H1 (cell line): ENCODE measurements at regions not wholly inside any gene's neighbourhood (a gene's known extent, or its start where the extent isn't known, plus 50 kb on each side); places are given as distances from the start of the nearest gene placed in this dataset.
A peak's percentile ranks its signal among the peaks of the same experiment; 100 is the strongest.

Source experiments
- CTCF ChIA-PET: fragments of 300-600 bp; sonication (Branson Sonifier 250); formaldehyde crosslinking; loops from one replicate; lab custom pipeline; 2021; ENCODE audit not compliant: partially characterized antibody; lab: Charles Lee
- POLR2A ChIA-PET: fragments of 300-600 bp; sonication (Branson Sonifier 250); formaldehyde crosslinking; loops from one replicate; lab custom pipeline; 2021; ENCODE audit warnings: inconsistent platforms; ENCODE audit not compliant: partially characterized antibody; lab: Charles Lee
- DNase-seq, 2 experiments: peaks; one replicate each; pipeline versions ENCODE4 v3.0.0 to v3.0.0-alpha.2; 2010 to 2022; ENCODE audit warnings: low spot score in 2 of 2, low read depth in 1 of 2, mixed read lengths in 1 of 2
- FAIRE-seq: peaks from 2 replicates; lab custom pipeline; 2011; peaks lifted over from hg19 to GRCh38; lab: Jason Lieb, UNC
- H2AFZ ChIP-seq: 2 replicates; pipeline ENCODE4 v1.8.1; 2012; ENCODE audit warnings: low read length, inconsistent platforms
- H2AK5ac ChIP-seq: 2 replicates; pipeline ENCODE4 v1.6.1; 2013; ENCODE audit warnings: low read depth, low read length
- H2BK120ac ChIP-seq: replicated peaks from 2 replicates; pipeline ENCODE3; 2013; ENCODE audit warnings: low read depth, low read length, inconsistent platforms
- H2BK12ac ChIP-seq: 2 replicates; pipeline ENCODE4 v1.6.1; 2013; ENCODE audit warnings: low read depth, low read length
- H2BK15ac ChIP-seq: 2 replicates; pipeline ENCODE4 v1.6.1; 2013; ENCODE audit warnings: low read length
- H2BK20ac ChIP-seq: 2 replicates; pipeline ENCODE4 v1.6.1; 2013; ENCODE audit warnings: low read length
- H2BK5ac ChIP-seq: 2 replicates; pipeline ENCODE4 v1.6.1; 2013; ENCODE audit warnings: low read depth, low read length
- H3K14ac ChIP-seq: 2 replicates; pipeline ENCODE4 v1.6.1; 2013; ENCODE audit warnings: inconsistent platforms; ENCODE audit not compliant: insufficient read length
- H3K18ac ChIP-seq: 2 replicates; pipeline ENCODE4 v1.6.1; 2013; ENCODE audit warnings: low read length; ENCODE audit errors: extremely low read depth
- H3K23ac ChIP-seq: 2 replicates; pipeline ENCODE4 v1.6.1; 2013; ENCODE audit warnings: inconsistent platforms; ENCODE audit not compliant: insufficient read length
- H3K23me2 ChIP-seq: 2 replicates; pipeline ENCODE4 v1.6.1; 2013; ENCODE audit warnings: low read depth, low read length
- H3K27ac ChIP-seq: 2 replicates; pipeline ENCODE4 v1.6.1; 2011; ENCODE audit warnings: low read depth, low read length, inconsistent platforms
- H3K27me3 ChIP-seq, 4 experiments: replicated peaks in 1 of 4; 1 replicate in 1 of 4; 2 replicates in 3 of 4; pipeline versions ENCODE4 v1.6.1 to v1.8.1; 2011 to 2013; ENCODE audit warnings: low read length in 3 of 4, mild to moderate bottlenecking in 3 of 4, inconsistent platforms in 2 of 4, mixed read lengths in 2 of 4, moderate library complexity in 1 of 4; ENCODE audit not compliant: control insufficient read depth in 3 of 4, insufficient read depth in 3 of 4; ENCODE audit errors: extremely low read depth in 1 of 4
- H3K36me3 ChIP-seq, 4 experiments: 2 replicates each; pipeline versions ENCODE4 v1.6.1 to v1.8.1; 2011 to 2013; ENCODE audit warnings: mild to moderate bottlenecking in 4 of 4, low read length in 3 of 4, moderate library complexity in 2 of 4, control low read depth in 1 of 4, inconsistent platforms in 1 of 4; ENCODE audit not compliant: insufficient read depth in 4 of 4, control insufficient read depth in 2 of 4
- H3K4ac ChIP-seq: replicated peaks from 2 replicates; pipeline ENCODE3; 2013; ENCODE audit warnings: low read length, low read depth, mixed read lengths, inconsistent platforms; ENCODE audit not compliant: insufficient read length
- H3K4me1 ChIP-seq, 4 experiments: replicated peaks in 1 of 4; 1 replicate in 1 of 4; 2 replicates in 3 of 4; pipeline versions ENCODE4 v1.6.1 to v1.8.1; 2011 to 2013; ENCODE audit warnings: low read length in 3 of 4, inconsistent platforms in 2 of 4, mixed read lengths in 1 of 4; ENCODE audit not compliant: insufficient read depth in 4 of 4, control insufficient read depth in 3 of 4
- H3K4me2 ChIP-seq, 2 experiments: 2 replicates each; pipeline versions ENCODE4 v1.6.1 to v1.8.1; 2011 to 2013; ENCODE audit warnings: low read depth in 2 of 2, low read length in 2 of 2, control low read depth in 1 of 2, inconsistent platforms in 1 of 2, mild to moderate bottlenecking in 1 of 2; ENCODE audit not compliant: insufficient read depth in 1 of 2
- H3K4me3 ChIP-seq, 4 experiments: fragments of 200-600, 300-600 bp in 1 of 4; sonication (generic), shearing (Covaris generic), sonication (Bioruptor Twin) in 1 of 4; 2 replicates each; pipeline versions ENCODE4 v1.5.1 to v1.8.1; 2011 to 2016; ENCODE audit warnings: low read length in 4 of 4, low read depth in 3 of 4, control low read depth in 2 of 4, inconsistent platforms in 2 of 4, mild to moderate bottlenecking in 2 of 4, mixed read lengths in 1 of 4, moderate library complexity in 1 of 4; ENCODE audit not compliant: insufficient read depth in 2 of 4; ENCODE audit errors: extremely low read depth in 1 of 4
- H3K56ac ChIP-seq: replicated peaks from 2 replicates; pipeline ENCODE3; 2013; ENCODE audit warnings: low read depth, mild to moderate bottlenecking, mixed read lengths, low read length, inconsistent platforms; ENCODE audit not compliant: insufficient read length
- H3K79me1 ChIP-seq: 2 replicates; pipeline ENCODE4 v1.6.1; 2013; ENCODE audit warnings: low read depth, low read length, control low read depth
- H3K79me2 ChIP-seq, 2 experiments: 2 replicates each; pipeline versions ENCODE4 v1.6.1 to v1.8.1; 2012 to 2013; ENCODE audit warnings: low read length in 2 of 2, mild to moderate bottlenecking in 2 of 2, inconsistent platforms in 1 of 2; ENCODE audit not compliant: insufficient read depth in 2 of 2, control insufficient read depth in 1 of 2
- H3K9ac ChIP-seq, 4 experiments: replicated peaks in 1 of 4; 1 replicate in 1 of 4; 2 replicates in 3 of 4; pipeline versions ENCODE4 v1.6.1 to v1.8.1; 2011 to 2013; ENCODE audit warnings: low read depth in 3 of 4, low read length in 3 of 4, control low read depth in 2 of 4, mild to moderate bottlenecking in 2 of 4, moderate library complexity in 2 of 4, inconsistent platforms in 1 of 4; ENCODE audit errors: extremely low read depth in 1 of 4
- H3K9me3 ChIP-seq, 2 experiments: 2 replicates each; pipeline versions ENCODE4 v1.6.1 to v1.8.1; 2012 to 2013; ENCODE audit warnings: mild to moderate bottlenecking in 2 of 2, moderate library complexity in 2 of 2, control low read depth in 1 of 2, inconsistent platforms in 1 of 2, low read depth in 1 of 2, low read length in 1 of 2, mixed read lengths in 1 of 2; ENCODE audit not compliant: insufficient read depth in 2 of 2
- H4K20me1 ChIP-seq, 2 experiments: replicated peaks in 1 of 2; 2 replicates each; pipeline versions ENCODE3 to v1.8.1; 2011 to 2013; ENCODE audit warnings: inconsistent platforms in 2 of 2, low read length in 2 of 2, mild to moderate bottlenecking in 1 of 2; ENCODE audit not compliant: insufficient read depth in 2 of 2, control insufficient read depth in 1 of 2
- H4K5ac ChIP-seq: 2 replicates; pipeline ENCODE4 v1.6.1; 2013; ENCODE audit warnings: low read length, low read depth, mixed read lengths, inconsistent platforms; ENCODE audit not compliant: insufficient read length
- H4K8ac ChIP-seq: 2 replicates; pipeline ENCODE4 v1.8.0; 2013; ENCODE audit warnings: mild to moderate bottlenecking, moderate library complexity, low read length, inconsistent platforms; ENCODE audit not compliant: insufficient read depth; ENCODE audit errors: extremely low read depth
- H4K91ac ChIP-seq: replicated peaks from 2 replicates; pipeline ENCODE3; 2013; ENCODE audit warnings: low read length, mixed read lengths, inconsistent platforms; ENCODE audit not compliant: insufficient read length
- NRF1 ChIP-seq: IDR thresholded peaks from 2 replicates; pipeline ENCODE4 v1.6.1; 2011; ENCODE audit warnings: mild to moderate bottlenecking, low read depth, low read length, improper control_type of control experiment
- RAD21 ChIP-seq, 2 experiments: IDR thresholded peaks in 1 of 2; conservative IDR thresholded peaks in 1 of 2; 2 replicates each; pipeline ENCODE4 v1.6.1; 2011; ENCODE audit warnings: low read depth in 2 of 2, low read length in 2 of 2, improper control_type of control experiment in 1 of 2, inconsistent platforms in 1 of 2, mild to moderate bottlenecking in 1 of 2, moderate library complexity in 1 of 2
- WGBS, 2 experiments: shearing (Covaris generic) in 1 of 2; methylation state at CpG; one replicate each; pipeline versions ENCODE4 v1.1.6 to v1.1.7; 2013 to 2015; ENCODE audit warnings: low lambda C conversion rate in 2 of 2, mixed read lengths in 2 of 2, inconsistent platforms in 1 of 2, low coverage in 1 of 2, missing lambda C conversion rate in 1 of 2; ENCODE audit not compliant: insufficient replicate concordance in 2 of 2, insufficient coverage in 1 of 2, insufficient read length in 1 of 2; ENCODE audit errors: extremely low coverage in 1 of 2, missing lambda C conversion rate in 1 of 2; 5-methylcytosine and 5-hydroxymethylcytosine counted together
- TF ChIP-seq, protein P1 (sequence below), 3 experiments: IDR thresholded peaks; 1 replicate in 2 of 3; 2 replicates in 1 of 3; pipeline versions ENCODE4 v1.5.1 to v1.6.1; 2011; ENCODE audit warnings: low read length in 3 of 3, mild to moderate bottlenecking in 3 of 3, inconsistent platforms in 2 of 3, low read depth in 1 of 3, moderate library complexity in 1 of 3; ENCODE audit not compliant: insufficient read depth in 1 of 3; ENCODE audit errors: control extremely low read depth in 1 of 3

DNA sequence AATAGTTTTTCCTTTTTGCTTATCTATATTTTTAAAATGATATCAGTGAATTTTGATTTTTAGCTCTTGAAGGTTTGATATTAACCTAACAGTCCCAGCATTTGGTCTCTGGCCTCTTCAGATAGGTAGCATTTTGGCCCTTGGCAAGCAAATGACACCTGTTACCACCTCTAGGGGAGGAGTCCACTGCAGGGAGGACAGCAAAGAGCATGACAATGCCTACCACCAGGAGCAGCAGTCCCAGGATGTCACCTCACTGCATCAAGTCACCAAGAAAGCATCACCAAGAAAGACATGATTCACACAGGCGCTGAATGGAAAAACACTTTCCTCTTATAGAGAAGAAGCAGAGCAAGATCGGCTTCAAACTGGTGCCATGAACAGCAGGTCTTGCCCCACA, 224.3 kb downstream of the UBE3D start:
- no peak overlapping the region for H4K5ac ChIP-seq
- no peak overlapping the region for H2BK120ac ChIP-seq
- H2AK5ac ChIP-seq, result no peak overlapping the region
- no peaks in the 10 kb centered on the region for H3K23me2 ChIP-seq
- no peak overlapping the region for H3K23ac ChIP-seq
- no peaks in the 10 kb centered on the region for H4K20me1 ChIP-seq
- no peaks in the 10 kb centered on the region for H3K79me2 ChIP-seq
- no peaks in the 10 kb centered on the region for H3K79me1 ChIP-seq
- TF ChIP-seq RAD21 (IDR thresholded peaks at IDR 0.05 in 1 of 2, conservative IDR thresholded peaks at IDR 0.05 in 1 of 2; ENCODE audit: low read depth in 2 of 2, low read length in 2 of 2), result peak in 1 of 2 experiments; percentile 19; a peak in 2 of 4 replicates
- TF ChIP-seq NRF1, result no peak
- TF ChIP-seq, protein P1, sequence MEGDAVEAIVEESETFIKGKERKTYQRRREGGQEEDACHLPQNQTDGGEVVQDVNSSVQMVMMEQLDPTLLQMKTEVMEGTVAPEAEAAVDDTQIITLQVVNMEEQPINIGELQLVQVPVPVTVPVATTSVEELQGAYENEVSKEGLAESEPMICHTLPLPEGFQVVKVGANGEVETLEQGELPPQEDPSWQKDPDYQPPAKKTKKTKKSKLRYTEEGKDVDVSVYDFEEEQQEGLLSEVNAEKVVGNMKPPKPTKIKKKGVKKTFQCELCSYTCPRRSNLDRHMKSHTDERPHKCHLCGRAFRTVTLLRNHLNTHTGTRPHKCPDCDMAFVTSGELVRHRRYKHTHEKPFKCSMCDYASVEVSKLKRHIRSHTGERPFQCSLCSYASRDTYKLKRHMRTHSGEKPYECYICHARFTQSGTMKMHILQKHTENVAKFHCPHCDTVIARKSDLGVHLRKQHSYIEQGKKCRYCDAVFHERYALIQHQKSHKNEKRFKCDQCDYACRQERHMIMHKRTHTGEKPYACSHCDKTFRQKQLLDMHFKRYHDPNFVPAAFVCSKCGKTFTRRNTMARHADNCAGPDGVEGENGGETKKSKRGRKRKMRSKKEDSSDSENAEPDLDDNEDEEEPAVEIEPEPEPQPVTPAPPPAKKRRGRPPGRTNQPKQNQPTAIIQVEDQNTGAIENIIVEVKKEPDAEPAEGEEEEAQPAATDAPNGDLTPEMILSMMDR (IDR thresholded peaks at IDR 0.05; ENCODE audit: control extremely low read depth in 1 of 3, insufficient read depth in 1 of 3, low read depth in 1 of 3, low read length in 3 of 3), result peak in 1 of 3 experiments; percentile 17; a peak in 1 of 4 replicates
- no peak for FAIRE-seq
- no peak overlapping the region for H2BK15ac ChIP-seq
- H3K14ac ChIP-seq, result no peak overlapping the region
- H3K36me3 ChIP-seq, result no peaks in the 10 kb centered on the region
- no peaks in the 10 kb centered on the region for H3K4me1 ChIP-seq
- no peak overlapping the region for H2BK5ac ChIP-seq
- H4K8ac ChIP-seq, result no peak overlapping the region
- no peak for DNase-seq
- no peak overlapping the region for H3K4me3 ChIP-seq
- H3K27me3 ChIP-seq, result no peaks in the 10 kb centered on the region
- no peak overlapping the region for H3K27ac ChIP-seq
- H3K9me3 ChIP-seq, result no peaks in the 10 kb centered on the region
- no peak overlapping the region for H4K91ac ChIP-seq
- no peak overlapping the region for H3K4ac ChIP-seq
- no peak overlapping the region for H2BK20ac ChIP-seq
- H3K56ac ChIP-seq, result no peak overlapping the region
- no peak overlapping the region for H2AFZ ChIP-seq
- H3K4me2 ChIP-seq, result no peak overlapping the region
- ChIA-PET POLR2A (no interaction called here), CTCF (no interaction called here)
- H3K18ac ChIP-seq, result no peak overlapping the region
- WGBS, 2 experiments, result 81% methylated on average over 2 of the region's 2 CpGs; no CpG with 5 or more reads in 1 of the 2 experiments
- H2BK12ac ChIP-seq, result no peak overlapping the region
- no peak overlapping the region for H3K9ac ChIP-seq
